HG03432 (cell line): ENCODE measurements at regions not wholly inside any gene's neighbourhood (a gene's known extent, or its start where the extent isn't known, plus 50 kb on each side); places are given as distances from the start of the nearest gene placed in this dataset.
"Not testable (repeated sequence)": the region's sequence is repeated elsewhere in the genome, so short reads cannot be mapped to it uniquely, and the experiment has no call there.

Experiments used
- ATAC-seq: cut with Tn5 transposase; IDR thresholded peaks from one replicate; pipeline ENCODE4 v1.9.1; 2021; ENCODE audit warnings: mild to moderate bottlenecking, moderate library complexity; ENCODE audit not compliant: unreplicated experiment

DNA sequence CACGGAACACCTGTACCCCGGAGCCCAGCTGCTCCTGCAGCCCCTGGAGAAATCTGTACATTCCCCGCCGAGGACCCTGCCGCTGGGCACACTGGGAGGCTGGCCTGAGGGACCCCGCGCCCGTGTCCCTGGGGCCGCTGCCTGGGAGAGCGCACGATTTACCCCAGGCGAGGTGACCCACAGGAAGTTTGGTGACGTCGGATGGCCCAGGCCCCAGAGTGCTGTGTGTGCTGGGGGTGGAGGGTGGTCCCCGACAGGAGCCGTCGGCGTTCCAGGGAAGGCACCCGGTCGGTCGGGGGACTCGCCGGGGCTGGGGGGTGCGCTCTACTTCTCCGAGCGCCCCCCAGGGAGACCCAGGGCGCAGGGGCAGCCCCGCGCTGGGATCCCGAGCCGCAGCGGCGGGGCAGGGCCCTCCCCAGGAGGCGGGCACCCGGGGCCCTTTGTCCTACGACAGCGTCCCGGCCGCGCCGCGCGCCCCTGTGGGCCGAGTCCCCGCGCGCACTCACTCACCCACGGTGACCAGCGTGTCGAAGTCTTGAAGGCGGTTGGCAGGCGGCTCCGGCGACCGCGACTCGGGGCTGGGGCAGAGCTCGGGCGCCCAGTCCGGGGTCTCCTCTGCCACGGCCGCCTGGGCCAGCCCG is 167.9 kb upstream of the PRKX start:
- ATAC-seq: peak; percentile 48

DNA sequence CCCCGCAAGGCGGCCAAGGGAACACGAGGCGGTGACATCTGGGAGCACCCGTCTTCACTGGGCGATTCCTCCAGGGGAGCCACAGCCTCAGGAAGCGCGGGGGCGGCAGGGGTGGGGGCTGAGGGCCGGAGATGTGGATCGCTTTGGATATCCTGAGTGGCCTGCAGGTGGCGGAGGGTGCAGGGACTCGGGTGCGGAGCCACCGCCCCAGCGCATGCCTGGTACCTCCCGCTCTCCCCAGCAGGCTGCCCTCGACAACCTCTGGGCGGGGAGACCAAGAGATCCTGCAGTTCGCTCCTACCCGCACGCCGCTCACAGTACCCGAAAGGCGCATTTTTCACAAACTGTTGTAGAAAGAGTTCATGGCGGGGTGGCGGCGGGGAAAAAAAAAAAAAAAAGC is 162.9 kb upstream of the PRKX start:
- not testable (repeated sequence) for ATAC-seq

DNA sequence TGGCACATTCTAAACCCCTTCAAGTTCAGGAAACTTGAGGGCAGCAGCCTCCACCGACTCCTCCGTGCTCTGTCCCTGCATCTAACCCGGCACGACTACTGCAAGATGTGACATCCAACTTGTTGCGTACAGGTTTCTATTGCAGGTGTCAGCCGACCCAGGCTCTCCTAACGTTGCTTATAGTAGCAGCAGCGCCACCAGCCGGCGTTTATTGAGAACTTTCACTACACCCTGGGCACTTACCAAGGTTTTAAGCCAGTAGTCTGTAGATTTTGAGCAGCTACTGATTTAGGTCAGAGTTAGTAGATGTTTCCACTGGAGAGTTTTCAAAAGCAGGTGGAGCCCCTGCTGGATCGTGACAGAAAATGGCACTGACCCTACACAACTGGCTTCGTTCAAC is 162.2 kb upstream of the PRKX start:
- ATAC-seq: not testable (repeated sequence)

DNA sequence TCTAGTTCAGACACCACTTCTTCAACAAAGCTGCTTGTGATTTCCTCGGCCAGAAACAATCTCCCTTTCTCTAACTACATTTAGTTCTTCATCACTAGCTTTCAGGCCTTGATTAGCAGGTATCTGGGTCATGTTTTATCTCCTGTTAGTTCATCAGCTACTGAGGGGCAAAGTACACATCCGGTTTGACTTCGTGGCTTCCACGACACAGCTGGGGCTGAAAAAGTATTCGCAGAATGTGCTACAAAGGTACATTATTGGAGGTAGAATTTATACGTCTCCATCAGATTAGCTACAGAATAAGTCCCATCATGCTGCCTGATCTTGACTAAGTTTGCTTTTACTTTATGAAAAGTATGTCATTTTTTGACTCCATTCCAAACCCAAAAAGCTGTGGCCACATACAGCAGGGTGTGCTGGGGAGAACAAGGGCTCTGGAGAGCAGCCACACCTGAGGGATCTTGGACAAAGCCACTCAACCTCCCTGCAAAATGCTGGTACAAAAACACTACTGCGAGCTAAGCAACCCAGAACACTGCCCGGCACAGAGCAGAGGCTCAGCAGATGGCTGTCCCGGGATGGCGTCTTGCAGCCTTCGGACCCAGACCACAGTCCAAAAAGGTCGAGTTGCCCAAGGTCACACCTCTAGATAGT is 158.9 kb upstream of the PRKX start:
- not testable (repeated sequence) for ATAC-seq

DNA sequence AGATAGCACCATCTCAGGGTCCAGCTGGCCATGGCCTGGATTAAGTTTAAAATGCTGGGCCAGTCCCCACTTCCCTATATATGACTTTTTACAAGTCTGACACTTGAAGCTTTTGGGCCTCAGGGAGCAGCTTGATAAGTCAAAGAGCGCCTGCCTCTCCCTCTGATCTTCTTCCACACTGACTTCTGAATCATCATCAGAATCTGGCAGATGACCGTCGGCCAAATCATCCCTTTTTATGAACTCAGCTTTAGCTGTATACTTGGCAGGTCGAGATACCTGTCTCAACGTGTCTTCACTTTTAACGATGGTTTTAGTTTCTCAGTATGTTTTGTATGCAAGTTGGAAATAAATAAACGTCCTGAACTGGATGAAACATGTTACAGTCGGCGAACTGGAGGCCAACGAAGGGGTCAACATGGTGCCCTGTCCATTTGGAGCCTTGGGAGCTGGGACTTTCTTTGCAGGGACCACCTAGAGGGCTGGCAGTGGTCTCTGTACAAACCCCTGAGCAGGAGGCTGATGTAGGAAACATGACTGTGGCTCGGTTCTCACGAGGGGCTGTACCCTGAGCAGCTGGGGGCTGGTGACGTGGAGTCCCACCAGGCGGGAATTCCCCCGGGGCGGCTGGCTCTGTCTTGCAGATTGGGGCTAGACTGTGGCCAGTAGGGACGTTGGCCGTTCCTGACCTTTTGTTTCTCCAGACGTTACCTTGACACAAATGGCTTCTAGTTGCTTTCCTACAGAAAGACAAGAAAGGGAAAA is 153.8 kb upstream of the PRKX start:
- ATAC-seq: not testable (repeated sequence)

DNA sequence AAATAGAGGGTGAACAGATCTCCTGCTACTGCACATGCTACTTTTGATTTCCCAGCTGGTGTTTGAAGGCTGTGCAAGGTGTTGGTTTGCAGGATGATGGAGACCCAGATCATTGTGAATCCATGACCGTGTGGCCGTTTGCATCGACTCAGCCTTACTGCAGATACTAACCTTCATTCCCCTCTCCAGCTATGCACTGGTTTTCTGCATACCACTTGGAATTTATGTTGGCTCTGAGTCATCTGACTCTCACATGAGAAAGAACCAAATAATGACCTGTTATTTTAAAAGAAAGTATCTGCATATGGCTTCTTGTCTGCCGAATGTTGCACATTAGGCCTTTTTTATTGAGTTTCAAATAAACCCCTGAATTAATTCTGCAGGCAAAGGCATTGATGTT is 144.9 kb upstream of the PRKX start:
- not testable (repeated sequence) for ATAC-seq

DNA sequence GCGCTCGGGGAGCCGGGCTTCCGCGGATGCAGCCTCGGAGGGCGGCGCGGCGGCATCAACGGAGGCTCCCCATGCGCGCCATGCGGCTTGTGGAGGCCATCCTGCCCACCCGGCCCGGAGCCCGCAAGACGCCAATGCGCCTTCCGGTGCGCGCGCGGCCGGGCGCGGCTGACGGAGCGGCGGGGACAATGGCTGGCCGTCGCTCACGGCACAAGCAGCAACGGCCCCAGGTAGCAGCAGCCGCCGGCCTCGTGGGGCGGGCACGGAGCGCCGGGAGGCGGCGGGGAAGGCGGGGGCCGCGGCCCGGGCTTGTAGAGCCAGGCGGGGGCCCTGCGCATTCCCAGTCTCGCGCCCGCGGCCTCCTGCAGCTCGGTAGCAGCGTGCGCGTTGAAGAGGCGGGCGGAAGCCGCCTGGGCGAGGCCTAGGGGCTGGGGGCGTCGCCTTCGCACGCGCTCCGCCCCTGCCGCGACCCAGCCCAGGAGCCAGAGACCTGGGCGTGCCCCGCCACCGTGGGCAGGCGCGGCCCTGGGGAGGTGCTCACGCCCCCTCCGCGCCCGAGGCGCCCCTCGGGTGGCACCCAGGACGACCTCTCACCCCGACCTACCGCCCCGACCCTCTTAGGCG is 130.2 kb upstream of the PRKX start:
- ATAC-seq: peak; percentile 93

DNA sequence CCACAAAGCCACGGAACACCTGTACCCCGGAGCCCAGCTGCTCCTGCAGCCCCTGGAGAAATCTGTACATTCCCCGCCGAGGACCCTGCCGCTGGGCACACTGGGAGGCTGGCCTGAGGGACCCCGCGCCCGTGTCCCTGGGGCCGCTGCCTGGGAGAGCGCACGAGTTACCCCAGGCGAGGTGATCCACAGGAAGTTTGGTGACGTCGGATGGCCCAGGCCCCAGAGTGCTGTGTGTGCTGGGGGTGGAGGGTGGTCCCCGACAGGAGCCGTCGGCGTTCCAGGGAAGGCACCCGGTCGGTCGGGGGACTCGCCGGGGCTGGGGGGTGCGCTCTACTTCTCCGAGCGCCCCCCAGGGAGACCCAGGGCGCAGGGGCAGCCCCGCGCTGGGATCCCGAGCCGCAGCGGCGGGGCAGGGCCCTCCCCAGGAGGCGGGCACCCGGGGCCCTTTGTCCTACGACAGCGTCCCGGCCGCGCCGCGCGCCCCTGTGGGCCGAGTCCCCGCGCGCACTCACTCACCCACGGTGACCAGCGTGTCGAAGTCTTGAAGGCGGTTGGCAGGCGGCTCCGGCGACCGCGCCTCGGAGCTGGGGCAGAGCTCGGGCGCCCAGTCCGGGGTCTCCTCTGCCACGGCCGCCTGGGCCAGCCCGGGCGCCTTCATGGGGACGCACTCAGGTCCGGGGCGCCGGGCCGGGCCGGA is 129.5 kb upstream of the PRKX start:
- peak; percentile 85 for ATAC-seq

DNA sequence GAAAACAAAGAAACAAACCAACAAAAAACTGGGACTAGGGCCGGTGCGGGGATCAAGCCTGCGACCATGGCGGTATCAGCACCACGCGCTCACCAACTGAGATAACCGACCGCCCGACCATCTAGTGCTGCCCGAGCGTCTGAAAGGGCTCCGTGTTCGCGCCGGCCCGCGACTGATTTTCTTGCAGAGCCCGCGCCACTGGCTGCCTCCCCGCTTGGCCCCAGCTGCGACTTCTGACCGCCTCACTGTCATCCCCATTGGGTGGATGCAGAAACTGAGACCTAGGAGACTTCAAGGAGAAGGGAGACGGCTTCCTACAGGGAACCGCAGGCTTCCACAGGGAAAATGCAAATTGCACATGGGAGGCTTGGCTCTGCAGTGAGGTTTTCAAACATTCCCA is 125.3 kb upstream of the PRKX start:
- ATAC-seq: not testable (repeated sequence)

DNA sequence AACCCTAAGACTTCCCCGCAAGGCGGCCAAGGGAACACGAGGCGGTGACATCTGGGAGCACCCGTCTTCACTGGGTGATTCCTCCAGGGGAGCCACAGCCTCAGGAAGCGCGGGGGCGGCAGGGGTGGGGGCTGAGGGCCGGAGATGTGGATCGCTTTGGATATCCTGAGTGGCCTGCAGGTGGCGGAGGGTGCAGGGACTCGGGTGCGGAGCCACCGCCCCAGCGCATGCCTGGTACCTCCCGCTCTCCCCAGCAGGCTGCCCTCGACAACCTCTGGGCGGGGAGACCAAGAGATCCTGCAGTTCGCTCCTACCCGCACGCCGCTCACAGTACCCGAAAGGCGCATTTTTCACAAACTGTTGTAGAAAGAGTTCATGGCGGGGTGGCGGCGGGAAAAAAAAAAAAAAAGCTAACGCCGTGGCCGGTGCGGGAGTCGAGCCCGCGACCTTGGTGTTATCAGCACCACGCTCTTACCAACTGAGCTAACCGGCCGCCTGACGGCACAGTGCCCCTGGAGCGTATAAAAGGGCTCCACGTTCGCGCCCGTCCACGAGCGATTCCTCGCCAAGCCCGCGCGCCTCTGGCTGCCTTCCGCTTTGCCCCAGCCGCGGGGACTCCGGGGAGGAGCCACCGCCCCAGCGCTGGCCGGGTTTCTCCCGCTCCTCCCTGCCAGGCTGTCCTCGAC is 124.7 kb upstream of the PRKX start:
- ATAC-seq: not testable (repeated sequence)

DNA sequence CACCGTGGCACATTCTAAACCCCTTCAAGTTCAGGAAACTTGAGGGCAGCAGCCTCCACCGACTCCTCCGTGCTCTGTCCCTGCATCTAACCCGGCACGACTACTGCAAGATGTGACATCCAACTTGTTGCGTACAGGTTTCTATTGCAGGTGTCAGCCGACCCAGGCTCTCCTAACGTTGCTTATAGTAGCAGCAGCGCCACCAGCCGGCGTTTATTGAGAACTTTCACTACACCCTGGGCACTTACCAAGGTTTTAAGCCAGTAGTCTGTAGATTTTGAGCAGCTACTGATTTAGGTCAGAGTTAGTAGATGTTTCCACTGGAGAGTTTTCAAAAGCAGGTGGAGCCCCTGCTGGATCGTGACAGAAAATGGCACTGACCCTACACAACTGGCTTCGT is 123.8 kb upstream of the PRKX start:
- ATAC-seq: not testable (repeated sequence)

DNA sequence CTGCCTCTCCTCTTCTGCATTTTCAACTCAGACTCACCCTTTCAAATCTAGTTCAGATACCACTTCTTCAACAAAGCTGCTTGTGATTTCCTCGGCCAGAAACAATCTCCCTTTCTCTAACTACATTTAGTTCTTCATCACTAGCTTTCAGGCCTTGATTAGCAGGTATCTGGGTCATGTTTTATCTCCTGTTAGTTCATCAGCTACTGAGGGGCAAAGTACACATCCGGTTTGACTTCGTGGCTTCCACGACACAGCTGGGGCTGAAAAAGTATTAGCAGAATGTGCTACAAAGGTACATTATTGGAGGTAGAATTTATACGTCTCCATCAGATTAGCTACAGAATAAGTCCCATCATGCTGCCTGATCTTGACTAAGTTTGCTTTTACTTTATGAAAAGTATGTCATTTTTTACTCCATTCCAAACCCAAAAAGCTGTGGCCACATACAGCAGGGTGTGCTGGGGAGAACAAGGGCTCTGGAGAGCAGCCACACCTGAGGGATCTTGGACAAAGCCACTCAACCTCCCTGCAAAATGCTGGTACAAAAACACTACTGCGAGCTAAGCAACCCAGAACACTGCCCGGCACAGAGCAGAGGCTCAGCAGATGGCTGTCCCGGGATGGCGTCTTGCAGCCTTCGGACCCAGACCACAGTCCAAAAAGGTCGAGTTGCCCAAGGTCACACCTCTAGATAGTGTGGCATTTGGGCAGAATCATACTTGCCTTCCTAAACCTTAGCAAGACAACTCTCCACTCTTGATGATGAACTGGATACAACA is 120.5 kb upstream of the PRKX start:
- not testable (repeated sequence) for ATAC-seq

DNA sequence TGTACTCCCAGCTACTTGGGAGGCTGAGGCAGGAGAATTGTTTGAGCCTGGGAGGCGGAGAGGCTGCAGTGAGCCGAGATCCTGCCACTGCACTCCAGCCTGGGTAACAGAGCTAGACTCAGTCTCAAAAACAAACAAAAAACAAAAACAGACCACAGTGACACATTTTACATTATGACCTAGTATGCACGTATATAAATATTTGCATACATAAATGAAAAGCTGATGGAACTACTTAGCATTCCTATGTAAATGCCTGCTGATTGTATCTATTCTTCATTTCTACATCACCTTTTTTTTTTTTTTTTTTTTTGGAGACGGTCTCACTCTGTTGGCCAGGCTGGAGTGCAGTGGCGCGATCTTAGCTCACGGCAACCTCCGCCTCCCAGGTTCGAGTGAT is 116.6 kb upstream of the PRKX start:
- ATAC-seq: not testable (repeated sequence)

DNA sequence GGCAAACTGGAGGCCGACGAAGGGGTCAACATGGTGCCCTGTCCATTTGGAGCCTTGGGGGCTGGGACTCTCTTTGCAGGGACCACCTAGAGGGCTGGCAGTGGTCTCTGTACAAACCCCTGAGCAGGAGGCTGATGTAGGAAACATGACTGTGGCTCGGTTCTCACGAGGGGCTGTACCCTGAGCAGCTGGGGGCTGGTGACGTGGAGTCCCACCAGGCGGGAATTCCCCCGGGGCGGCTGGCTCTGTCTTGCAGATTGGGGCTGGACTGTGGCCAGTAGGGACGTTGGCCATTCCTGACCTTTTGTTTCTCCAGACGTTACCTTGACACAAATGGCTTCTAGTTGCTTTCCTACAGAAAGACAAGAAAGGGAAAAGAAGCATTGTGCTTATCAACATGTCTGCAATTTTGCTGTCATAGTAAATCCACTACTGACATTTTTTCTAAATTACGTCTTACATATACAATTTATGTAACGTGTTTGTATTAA is 115.6 kb upstream of the PRKX start:
- ATAC-seq: not testable (repeated sequence)

DNA sequence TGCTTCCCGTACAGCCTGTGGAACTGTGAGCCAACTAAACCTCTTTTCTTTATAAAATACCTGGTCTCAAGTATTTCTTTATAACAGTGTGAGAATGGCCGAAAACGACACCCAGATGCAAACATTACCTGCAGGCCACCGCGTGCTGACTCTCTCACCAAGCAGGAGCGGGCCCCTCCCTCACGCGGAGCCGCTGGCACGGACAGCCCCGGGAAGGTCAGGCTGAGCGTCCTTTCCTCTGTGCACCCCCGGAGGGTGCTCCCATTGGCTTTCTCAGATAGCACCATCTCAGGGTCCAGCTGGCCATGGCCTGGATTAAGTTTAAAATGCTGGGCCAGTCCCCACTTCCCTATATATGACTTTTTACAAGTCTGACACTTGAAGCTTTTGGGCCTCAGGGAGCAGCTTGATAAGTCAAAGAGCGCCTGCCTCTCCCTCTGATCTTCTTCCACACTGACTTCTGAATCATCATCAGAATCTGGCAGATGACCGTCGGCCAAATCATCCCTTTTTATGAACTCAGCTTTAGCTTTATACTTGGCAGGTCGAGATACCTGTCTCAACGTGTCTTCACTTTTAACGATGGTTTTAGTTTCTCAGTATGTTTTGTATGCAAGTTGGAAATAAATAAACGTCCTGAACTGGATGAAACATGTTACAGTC is 115.1 kb upstream of the PRKX start:
- ATAC-seq: not testable (repeated sequence)

DNA sequence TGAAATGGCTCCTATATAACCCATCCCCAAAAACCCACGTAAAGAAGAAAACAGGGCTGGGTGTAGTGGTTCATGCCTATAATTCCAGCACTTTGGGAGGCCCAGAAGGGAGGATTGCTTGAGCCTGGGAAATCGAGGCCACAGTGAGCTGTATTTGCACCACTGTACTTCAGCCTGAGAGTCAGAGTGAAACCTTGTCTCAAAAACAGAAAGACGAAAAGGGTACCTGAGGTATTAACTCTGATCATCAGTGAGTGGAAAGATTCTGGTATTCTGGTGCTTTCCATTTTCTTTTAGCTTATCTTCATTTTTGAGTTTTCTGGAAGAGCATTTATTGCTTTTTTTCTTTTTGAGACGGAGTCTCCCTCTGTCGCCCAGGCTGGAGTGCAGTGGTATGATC is 110.6 kb upstream of the PRKX start:
- ATAC-seq: peak; percentile 54

DNA sequence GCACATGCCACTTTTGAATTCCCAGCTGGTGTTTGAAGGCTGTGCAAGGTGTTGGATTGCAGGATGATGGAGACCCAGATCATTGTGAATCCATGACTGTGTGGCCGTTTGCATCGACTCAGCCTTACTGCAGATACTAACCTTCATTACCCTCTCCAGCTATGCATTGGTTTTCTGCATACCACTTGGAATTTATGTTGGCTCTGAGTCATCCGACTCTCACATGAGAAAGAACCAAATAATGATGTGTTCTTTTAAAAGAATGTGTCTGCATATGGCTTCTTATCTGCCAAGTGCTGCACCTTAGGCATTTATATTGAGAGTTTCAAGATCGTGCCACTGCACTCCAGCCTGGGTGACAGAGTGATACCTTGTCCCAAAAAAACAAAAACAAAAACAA is 106.7 kb upstream of the PRKX start:
- ATAC-seq: no peak

DNA sequence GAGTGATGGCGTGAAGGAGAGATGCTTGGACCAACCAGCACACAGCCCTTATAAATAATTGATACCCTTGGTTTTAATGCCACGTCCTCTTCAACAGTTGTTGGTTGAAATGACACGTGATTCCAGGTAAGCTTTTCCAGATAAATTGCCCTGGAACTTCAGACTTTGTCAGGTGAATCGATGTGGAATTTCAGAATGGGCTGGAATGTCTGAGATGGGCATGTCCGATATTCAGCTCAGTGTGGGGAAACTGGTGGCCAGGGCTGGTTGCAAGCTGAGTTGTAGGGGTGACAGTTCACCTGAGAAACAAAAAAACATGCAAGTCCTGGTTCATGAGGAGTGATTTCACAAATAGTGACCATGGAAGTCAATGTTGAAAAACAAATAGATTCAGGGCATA is 104.0 kb upstream of the PRKX start:
- not testable (repeated sequence) for ATAC-seq
